Endodermal cell (in vitro differentiated cells): ENCODE measurements at regions not wholly inside any gene's neighbourhood (a gene's known extent, or its start where the extent isn't known, plus 50 kb on each side); places are given as distances from the start of the nearest gene placed in this dataset.
"Not testable (repeated sequence)": the region's sequence is repeated elsewhere in the genome, so short reads cannot be mapped to it uniquely, and the experiment has no call there.

Experiments used
- DNase-seq: peaks from one replicate; pipeline ENCODE4 v3.0.0-alpha.2; 2017
- H3K27ac ChIP-seq: 2 replicates; pipeline ENCODE4 v1.5.1; 2013; ENCODE audit warnings: mild to moderate bottlenecking, low read depth, low read length, moderate library complexity
- H3K27me3 ChIP-seq: 2 replicates; pipeline ENCODE4 v1.6.1; 2013; ENCODE audit warnings: mild to moderate bottlenecking, low read length, moderate library complexity; ENCODE audit not compliant: insufficient read depth, control insufficient read depth, poor library complexity, severe bottlenecking
- H3K36me3 ChIP-seq: 2 replicates; pipeline ENCODE4 v1.7.0; 2013; ENCODE audit warnings: mild to moderate bottlenecking, low read length, moderate library complexity; ENCODE audit not compliant: control insufficient read depth, insufficient read depth
- H3K4me1 ChIP-seq: one replicate; pipeline ENCODE4 v1.7.0; 2013; ENCODE audit warnings: low read length; ENCODE audit not compliant: control insufficient read depth, insufficient read depth
- H3K4me3 ChIP-seq: 2 replicates; pipeline ENCODE4 v1.5.1; 2013; ENCODE audit warnings: mild to moderate bottlenecking, low read length, moderate library complexity
- H3K9ac ChIP-seq: 2 replicates; pipeline ENCODE4 v1.6.1; 2013; ENCODE audit warnings: mild to moderate bottlenecking, low read length, moderate library complexity; ENCODE audit not compliant: poor library complexity, severe bottlenecking; ENCODE audit errors: extremely low read depth
- H3K9me3 ChIP-seq: 2 replicates; pipeline ENCODE4 v1.6.1; 2013; ENCODE audit warnings: mild to moderate bottlenecking, low read length, moderate library complexity; ENCODE audit not compliant: control insufficient read depth
- H3K27ac Mint-ChIP-seq: 2 replicates; pipeline ENCODE4 v1.8.0; 2020; ENCODE audit warnings: mixed read lengths
- H3K27me3 Mint-ChIP-seq: 2 replicates; pipeline ENCODE4 v1.8.0; 2021; ENCODE audit warnings: mild to moderate bottlenecking, mixed read lengths; ENCODE audit not compliant: insufficient read depth
- H3K36me3 Mint-ChIP-seq: 2 replicates; pipeline ENCODE4 v1.8.0; 2020; ENCODE audit warnings: low read depth, mixed read lengths
- H3K4me1 Mint-ChIP-seq: 2 replicates; pipeline ENCODE4 v1.8.0; 2020; ENCODE audit warnings: mixed read lengths
- H3K4me3 Mint-ChIP-seq: 2 replicates; pipeline ENCODE4 v1.8.0; 2020; ENCODE audit warnings: mild to moderate bottlenecking, moderate library complexity, mixed read lengths
- H3K9me3 Mint-ChIP-seq: 2 replicates; pipeline ENCODE4 v1.8.0; 2020; ENCODE audit warnings: mild to moderate bottlenecking, mixed read lengths
- WGBS, 2 experiments: methylation state at CpG; one replicate each; pipeline versions ENCODE4 v1.1.5 to v1.1.7; 2013; ENCODE audit warnings: missing lambda C conversion rate in 2 of 2, mixed read lengths in 1 of 2; ENCODE audit not compliant: insufficient coverage in 1 of 2, insufficient read length in 1 of 2; 5-methylcytosine and 5-hydroxymethylcytosine counted together
- TF ChIP-seq, protein P1 (sequence below): fragments of 200-600 bp; sonication (generic); conservative IDR thresholded peaks from 2 replicates; pipeline ENCODE4 v1.5.0; 2021; ENCODE audit warnings: antibody characterized with exemption, mild to moderate bottlenecking

DNA sequence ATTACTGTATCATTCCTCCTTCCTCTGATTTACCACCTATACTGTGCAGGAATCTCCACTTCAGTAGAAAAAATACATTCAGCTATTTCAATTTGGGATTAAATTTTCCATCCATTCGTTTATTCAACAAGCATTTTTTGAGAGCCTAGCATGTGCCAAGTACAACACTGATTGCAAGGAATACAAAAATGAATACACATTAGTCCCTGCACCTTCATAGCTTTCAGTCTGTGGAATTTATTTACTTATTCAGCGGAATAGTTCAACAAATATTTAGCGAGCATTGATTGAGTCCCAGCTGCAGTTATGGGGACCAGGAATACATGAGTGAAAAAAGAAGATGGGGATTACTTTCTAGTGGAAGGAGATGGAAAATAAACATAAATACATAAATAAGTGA, 606.8 kb upstream of the TBL1XR1 start:
- peaks cover 5% of the 10 kb centered on the region for H3K9me3 ChIP-seq
- H3K4me3 Mint-ChIP-seq = no peak overlapping the region
- no peak overlapping the region for H3K4me3 ChIP-seq
- H3K9me3 Mint-ChIP-seq = peaks cover 14% of the 10 kb centered on the region
- no peak for DNase-seq
- TF ChIP-seq, protein P1, sequence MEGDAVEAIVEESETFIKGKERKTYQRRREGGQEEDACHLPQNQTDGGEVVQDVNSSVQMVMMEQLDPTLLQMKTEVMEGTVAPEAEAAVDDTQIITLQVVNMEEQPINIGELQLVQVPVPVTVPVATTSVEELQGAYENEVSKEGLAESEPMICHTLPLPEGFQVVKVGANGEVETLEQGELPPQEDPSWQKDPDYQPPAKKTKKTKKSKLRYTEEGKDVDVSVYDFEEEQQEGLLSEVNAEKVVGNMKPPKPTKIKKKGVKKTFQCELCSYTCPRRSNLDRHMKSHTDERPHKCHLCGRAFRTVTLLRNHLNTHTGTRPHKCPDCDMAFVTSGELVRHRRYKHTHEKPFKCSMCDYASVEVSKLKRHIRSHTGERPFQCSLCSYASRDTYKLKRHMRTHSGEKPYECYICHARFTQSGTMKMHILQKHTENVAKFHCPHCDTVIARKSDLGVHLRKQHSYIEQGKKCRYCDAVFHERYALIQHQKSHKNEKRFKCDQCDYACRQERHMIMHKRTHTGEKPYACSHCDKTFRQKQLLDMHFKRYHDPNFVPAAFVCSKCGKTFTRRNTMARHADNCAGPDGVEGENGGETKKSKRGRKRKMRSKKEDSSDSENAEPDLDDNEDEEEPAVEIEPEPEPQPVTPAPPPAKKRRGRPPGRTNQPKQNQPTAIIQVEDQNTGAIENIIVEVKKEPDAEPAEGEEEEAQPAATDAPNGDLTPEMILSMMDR = no peak
- H3K4me1 ChIP-seq = peaks cover 10% of the 10 kb centered on the region
- no peak overlapping the region for H3K9ac ChIP-seq
- H3K36me3 ChIP-seq = no peaks in the 10 kb centered on the region
- peaks cover 9% of the 10 kb centered on the region for H3K36me3 Mint-ChIP-seq
- H3K4me1 Mint-ChIP-seq = peaks cover 32% of the 10 kb centered on the region
- no peak overlapping the region for H3K27ac Mint-ChIP-seq
- H3K27ac ChIP-seq = no peak overlapping the region
- no peaks in the 10 kb centered on the region for H3K27me3 ChIP-seq
- no peaks in the 10 kb centered on the region for H3K27me3 Mint-ChIP-seq
- WGBS, 2 experiments = 94 to 100% methylated on average over 1 to 3 of the region's 3 CpGs

DNA sequence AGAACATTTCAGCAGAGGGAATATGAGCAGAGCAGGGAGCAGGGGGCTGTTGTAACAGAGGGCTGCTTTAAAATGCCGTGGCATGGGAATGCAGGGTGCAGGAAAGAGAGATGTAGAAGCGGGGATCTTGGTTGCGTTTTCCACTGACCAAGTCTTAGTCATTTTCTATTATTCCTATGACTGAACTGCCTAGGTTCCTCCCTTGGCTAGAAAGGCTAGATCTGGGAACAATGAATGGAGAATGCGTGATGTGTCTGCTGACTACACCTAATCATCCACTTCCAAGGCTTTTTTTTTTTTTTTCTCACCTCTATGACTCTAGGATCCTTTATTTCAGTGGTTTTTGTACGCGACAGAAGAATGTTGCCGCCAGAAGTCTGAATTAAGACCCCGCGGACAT, 607.4 kb upstream of the TBL1XR1 start:
- no peak overlapping the region for H3K27ac ChIP-seq
- 93 to 98% methylated on average over 8 to 9 of the region's 9 CpGs for WGBS, 2 experiments

DNA sequence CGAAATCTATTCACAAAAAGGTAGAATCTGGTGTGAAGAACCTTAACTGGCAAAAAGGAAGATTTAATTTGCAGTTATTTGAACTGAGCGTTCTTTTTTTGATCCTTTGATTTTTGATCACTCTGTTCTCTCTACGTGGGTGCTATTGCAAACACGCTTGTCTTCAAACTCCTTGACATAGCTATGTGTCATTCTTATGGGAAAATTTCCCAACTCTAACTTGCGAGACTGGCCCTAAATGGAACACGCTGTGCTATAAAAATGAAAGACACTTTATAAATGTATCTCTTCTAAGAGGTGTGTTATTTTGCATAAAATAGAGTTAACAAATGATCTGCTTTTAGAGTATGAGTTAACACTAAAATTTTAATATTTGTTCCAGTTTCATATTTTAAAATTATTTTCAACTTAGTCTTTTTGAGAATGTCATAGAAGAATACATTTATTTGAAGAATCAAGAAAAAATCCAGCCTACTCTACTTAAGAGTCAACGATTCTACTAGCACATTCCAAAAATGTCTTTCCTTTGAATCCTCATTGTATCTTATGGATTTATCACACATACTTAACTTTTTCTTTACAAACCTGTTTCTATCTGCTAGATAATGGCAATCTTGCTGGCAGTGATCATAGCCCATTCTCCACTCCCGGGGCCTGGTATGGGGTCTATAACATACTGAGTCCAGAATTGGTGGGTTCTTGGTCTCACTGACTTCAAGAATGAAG, 610.0 kb upstream of the TBL1XR1 start:
- WGBS, 2 experiments = 87 to 92% methylated on average over 3 to 8 of the region's 8 CpGs
- Histone ChIP-seq H3K27me3 (no peaks in the 10 kb centered on the region), H3K4me1 (peaks cover 10% of the 10 kb centered on the region), H3K9ac (no peak overlapping the region), H3K9me3 (peaks cover 16% of the 10 kb centered on the region), H3K4me3 (no peak overlapping the region), H3K27ac (no peak overlapping the region), H3K36me3 (no peaks in the 10 kb centered on the region)
- peaks cover 38% of the 10 kb centered on the region for H3K4me1 Mint-ChIP-seq
- peaks cover 18% of the 10 kb centered on the region for H3K9me3 Mint-ChIP-seq
- DNase-seq = no peak
- TF ChIP-seq, protein P1 = no peak
- no peak overlapping the region for H3K27ac Mint-ChIP-seq
- peaks cover 9% of the 10 kb centered on the region for H3K36me3 Mint-ChIP-seq
- H3K27me3 Mint-ChIP-seq = no peaks in the 10 kb centered on the region
- H3K4me3 Mint-ChIP-seq = no peak overlapping the region

More for the DNA sequence above, 607.4 kb upstream of the TBL1XR1 start:
- Mint-ChIP-seq H3K4me1 (peaks cover 32% of the 10 kb centered on the region), H3K27ac (no peak overlapping the region), H3K36me3 (peaks cover 9% of the 10 kb centered on the region), H3K9me3 (peaks cover 16% of the 10 kb centered on the region), H3K4me3 (no peak overlapping the region), H3K27me3 (no peaks in the 10 kb centered on the region)
- H3K27me3 ChIP-seq = no peaks in the 10 kb centered on the region
- peaks cover 5% of the 10 kb centered on the region for H3K9me3 ChIP-seq
- H3K9ac ChIP-seq = no peak overlapping the region
- no peak for DNase-seq
- H3K36me3 ChIP-seq = no peaks in the 10 kb centered on the region
- H3K4me3 ChIP-seq = no peak overlapping the region
- TF ChIP-seq, protein P1 = no peak
- peaks cover 10% of the 10 kb centered on the region for H3K4me1 ChIP-seq

DNA sequence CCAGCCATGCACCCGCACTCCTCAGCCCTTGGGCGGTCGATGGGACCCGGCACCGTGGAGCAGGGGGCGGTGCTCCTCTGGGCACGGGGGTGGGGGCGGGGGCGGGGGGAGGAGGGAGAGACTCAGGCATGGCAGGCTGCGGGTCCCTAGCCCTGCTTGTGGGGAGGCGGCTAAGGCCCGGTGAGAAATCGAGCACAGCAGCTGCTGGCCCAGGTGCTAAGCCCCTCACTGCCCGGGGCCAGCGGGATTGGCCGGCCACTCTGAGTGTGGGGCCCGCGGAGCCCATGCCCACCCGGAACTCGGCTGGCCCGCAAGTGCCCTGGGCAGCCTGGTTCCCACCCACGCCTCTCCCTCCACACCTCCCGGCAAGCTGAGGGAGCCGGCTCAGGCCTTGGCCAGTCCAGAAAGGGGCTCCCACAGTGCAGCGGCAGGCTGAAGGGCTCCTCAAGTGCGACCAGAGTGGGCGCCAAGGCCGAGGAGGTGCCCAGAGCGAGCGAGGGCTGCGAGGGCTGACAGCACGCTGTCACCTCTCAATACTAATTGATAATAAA, 611.7 kb upstream of the TBL1XR1 start:
- not testable (repeated sequence) for H3K27me3 Mint-ChIP-seq, H3K4me1 ChIP-seq
- 92 to 100% methylated on average over 5 to 32 of the region's 32 CpGs for WGBS, 2 experiments

More for the DNA sequence above, 611.7 kb upstream of the TBL1XR1 start:
- H3K36me3 ChIP-seq, H3K4me3 ChIP-seq, H3K27ac ChIP-seq, H3K36me3 Mint-ChIP-seq, DNase-seq, H3K9ac ChIP-seq, H3K4me3 Mint-ChIP-seq, H3K27ac Mint-ChIP-seq, H3K27me3 ChIP-seq: not testable (repeated sequence)
- peaks cover 18% of the 10 kb centered on the region for H3K9me3 Mint-ChIP-seq
- H3K4me1 Mint-ChIP-seq = peaks cover 37% of the 10 kb centered on the region
- H3K9me3 ChIP-seq = peaks cover 16% of the 10 kb centered on the region
